A549 (cell line): ENCODE measurements at regions not wholly inside any gene's neighbourhood (a gene's known extent, or its start where the extent isn't known, plus 50 kb on each side); places are given as distances from the start of the nearest gene placed in this dataset.

ENCODE experiments used
- ATAC-seq, 2 experiments: fragments of 200-7000 bp in 1 of 2; fragments of >200 bp in 1 of 2; cut with Nextera tagmentation in 1 of 2; cut with Tn5 transposase in 1 of 2; 3 replicates each; pipeline versions ENCODE4 v1.8.0 to v1.9.1; 2018 to 2020; ENCODE audit warnings: mild to moderate bottlenecking in 1 of 2, moderate library complexity in 1 of 2
- CTCF ChIA-PET: fragments of 300-600 bp; sonication (Branson Sonifier 250); formaldehyde crosslinking; extraction: SDS; loops from one replicate; lab custom pipeline; 2021; ENCODE audit warnings: antibody characterized with exemption, inconsistent platforms; lab: Yijun Ruan, JAX
- POLR2A ChIA-PET: fragments of 350-600 bp; formaldehyde crosslinking; extraction: SDS; loops from one replicate; lab custom pipeline; 2021; ENCODE audit warnings: antibody characterized with exemption, inconsistent platforms; lab: Yijun Ruan, JAX
- DNase-seq, 2 experiments: peaks; one replicate each; pipeline versions ENCODE4 v3.0.0 to v3.0.0-alpha.2; 2011 to 2016; ENCODE audit warnings: low read depth in 1 of 2, low spot score in 1 of 2
- FAIRE-seq: peaks from 2 replicates; lab custom pipeline; 2011; peaks lifted over from hg19 to GRCh38; lab: Jason Lieb, UNC
- H3K27ac ChIP-seq, 2 experiments: fragments of >200 bp; sonication (Bioruptor Twin); formaldehyde crosslinking; 3 replicates each; pipeline ENCODE4 v1.5.1; 2016 to 2017
- H3K4me1 ChIP-seq: fragments of >200 bp; sonication (Bioruptor Twin); formaldehyde crosslinking; 3 replicates; pipeline ENCODE4 v1.6.1; 2016
- H3K4me2 ChIP-seq: fragments of >200 bp; sonication (Bioruptor Twin); formaldehyde crosslinking; 3 replicates; pipeline ENCODE4 v1.6.1; 2016
- H3K4me3 ChIP-seq: fragments of >200 bp; sonication (Bioruptor Twin); formaldehyde crosslinking; 3 replicates; pipeline ENCODE4 v1.5.1; 2016
- H3K9me3 ChIP-seq: fragments of >200 bp; sonication (Bioruptor Twin); formaldehyde crosslinking; 3 replicates; pipeline ENCODE4 v1.6.1; 2016
- CBX2 ChIP-seq: fragments of 200-600 bp; sonication (generic); IDR thresholded peaks from 2 replicates; pipeline ENCODE4 v1.6.1; 2016; ENCODE audit warnings: low read depth, mild to moderate bottlenecking, borderline replicate concordance
- CEBPB ChIP-seq, 2 experiments: fragments of >200 bp in 1 of 2; sonication (Bioruptor Twin) in 1 of 2; formaldehyde crosslinking in 1 of 2; IDR thresholded peaks; 2 replicates each; pipeline ENCODE4 v1.6.1; 2012 to 2016
- CHD4 ChIP-seq: fragments of 200-600 bp; sonication (generic); IDR thresholded peaks from 2 replicates; pipeline ENCODE4 v1.6.1; 2016; ENCODE audit warnings: antibody characterized with exemption, mild to moderate bottlenecking, borderline replicate concordance
- CTCF ChIP-seq: fragments of >200 bp; sonication (Bioruptor Twin); formaldehyde crosslinking; IDR thresholded peaks from 3 replicates; pipeline ENCODE4 v1.5.1; 2016
- ESRRA ChIP-seq: fragments of 150-350 bp; IDR thresholded peaks from 2 replicates; pipeline ENCODE4 v1.6.1; 2014; ENCODE audit warnings: mild to moderate bottlenecking, low read length, borderline replicate concordance
- GATA3 ChIP-seq: IDR thresholded peaks from 2 replicates; pipeline ENCODE4 v1.6.1; 2012; ENCODE audit warnings: borderline replicate concordance
- HDAC2 ChIP-seq: fragments of 200-600 bp; sonication (generic); IDR thresholded peaks from 2 replicates; pipeline ENCODE4 v1.6.1; 2016
- HMGXB4 ChIP-seq: fragments of 250-450 bp; sonication (Bioruptor Pico); IDR thresholded peaks from 2 replicates; pipeline ENCODE4 v1.5.0; 2021; ENCODE audit warnings: mild to moderate bottlenecking, moderate library complexity, borderline replicate concordance
- JUN ChIP-seq, 2 experiments: fragments of >200 bp; sonication (Bioruptor Twin); formaldehyde crosslinking; IDR thresholded peaks; 2 replicates in 1 of 2; 3 replicates in 1 of 2; pipeline ENCODE4 v1.6.1; 2016 to 2017
- MAFK ChIP-seq: fragments of 450-650 bp; IDR thresholded peaks from 2 replicates; pipeline ENCODE4 v1.6.1; 2014; ENCODE audit not compliant: partially characterized antibody
- NPAS2 ChIP-seq: fragments of 250-450 bp; sonication (Bioruptor Pico); IDR thresholded peaks from 2 replicates; pipeline ENCODE4 v1.8.0; 2022; ENCODE audit warnings: mild to moderate bottlenecking, moderate library complexity, borderline replicate concordance
- NR3C1 ChIP-seq: fragments of >200 bp; sonication (Bioruptor Twin); formaldehyde crosslinking; IDR thresholded peaks from 3 replicates; pipeline ENCODE4 v1.6.1; 2017
- POLR2AphosphoS2 ChIP-seq: conservative IDR thresholded peaks from 2 replicates; pipeline ENCODE4 v1.6.1; 2012; ENCODE audit warnings: low read length, improper control_type of control experiment, inconsistent platforms
- RAD21 ChIP-seq, 2 experiments: fragments of >200 bp in 1 of 2; sonication (Bioruptor Twin) in 1 of 2; formaldehyde crosslinking in 1 of 2; IDR thresholded peaks in 1 of 2; conservative IDR thresholded peaks in 1 of 2; 2 replicates in 1 of 2; 3 replicates in 1 of 2; pipeline ENCODE4 v1.6.1; 2012 to 2018; ENCODE audit warnings: inconsistent platforms in 1 of 2
- RARB ChIP-seq: fragments of 250-450 bp; sonication (Bioruptor Pico); IDR thresholded peaks from 2 replicates; pipeline ENCODE4 v1.8.0; 2021; ENCODE audit warnings: mild to moderate bottlenecking, moderate library complexity
- RCOR1 ChIP-seq: fragments of 150-350 bp; IDR thresholded peaks from 2 replicates; pipeline ENCODE4 v1.6.1; 2014; ENCODE audit warnings: antibody characterized with exemption, low read length, low read depth
- RNF2 ChIP-seq: fragments of 200-600 bp; sonication (generic); IDR thresholded peaks from 2 replicates; pipeline ENCODE4 v1.6.1; 2016; ENCODE audit warnings: low read depth, mild to moderate bottlenecking, antibody characterized with exemption, moderate library complexity, borderline replicate concordance
- SMC3 ChIP-seq: fragments of >200 bp; sonication (Bioruptor Twin); formaldehyde crosslinking; IDR thresholded peaks from 3 replicates; pipeline ENCODE4 v1.6.1; 2018; ENCODE audit warnings: inconsistent platforms
- TP53 ChIP-seq: fragments of 250-450 bp; sonication (Bioruptor Pico); IDR thresholded peaks from 2 replicates; pipeline ENCODE4 v1.5.0; 2021; ENCODE audit warnings: mild to moderate bottlenecking, moderate library complexity
- USF2 ChIP-seq: fragments of 450-650 bp; IDR thresholded peaks from 2 replicates; pipeline ENCODE4 v1.6.1; 2014; ENCODE audit warnings: antibody characterized with exemption
- ZNF302 ChIP-seq: fragments of 250-450 bp; sonication (Bioruptor Pico); IDR thresholded peaks from 2 replicates; pipeline ENCODE4 v1.9.0; 2021; ENCODE audit warnings: inconsistent platforms, mild to moderate bottlenecking, moderate library complexity
- ZSCAN20 ChIP-seq: fragments of 250-450 bp; sonication (Bioruptor Pico); IDR thresholded peaks from 2 replicates; pipeline ENCODE4 v1.8.0; 2022; ENCODE audit warnings: mild to moderate bottlenecking, moderate library complexity
- WGBS: methylation state at CpG from one replicate; pipeline ENCODE4 v1.1.6; 2017; ENCODE audit errors: missing lambda C conversion rate; 5-methylcytosine and 5-hydroxymethylcytosine counted together

- no peak for FAIRE-seq
These were observed 91.7 kb upstream of the FAM169A start for GRCh38 chr5:74957906-74958305.

GRCh38 chr5:74957029-74957784 is 91.0 kb upstream of the FAM169A start:
- no peak for TF ChIP-seq JUN (IDR thresholded peaks at IDR 0.05)
- no peak for TF ChIP-seq CEBPB (IDR thresholded peaks at IDR 0.05)
- no peak for TF ChIP-seq RCOR1
- no peak for TF ChIP-seq RNF2
- no peak for TF ChIP-seq TP53 (CRISPR knock-in tag)
- TF ChIP-seq ESRRA = no peak
- TF ChIP-seq RARB (CRISPR knock-in tag) = no peak
- no peak for TF ChIP-seq CBX2
- TF ChIP-seq ZNF302 (CRISPR knock-in tag) = no peak
- no peak for TF ChIP-seq HMGXB4 (CRISPR knock-in tag)
- no peak for TF ChIP-seq CHD4
- no peak for TF ChIP-seq NPAS2
- 77% methylated on average over 5 of the region's 5 CpGs for WGBS
- no peak overlapping the region for H3K27ac ChIP-seq
- CTCF ChIA-PET = interaction anchor here (1.1 kb wide), 1 partner anchor 93 kb away, joined by 4 read pairs; no protein-coding TSS in a partner anchor
- no peak overlapping the region for H3K4me3 ChIP-seq
- no peaks in the 10 kb centered on the region for H3K9me3 ChIP-seq
- DNase-seq = no peak
- FAIRE-seq = no peak
- POLR2A ChIA-PET = no interaction called here
- no peak overlapping the region for H3K4me2 ChIP-seq
- H3K4me1 ChIP-seq = peaks cover 8% of the 10 kb centered on the region; the same call in 1 of the 3 replicates
- ATAC-seq = no peak

More at GRCh38 chr5:74957906-74958305, 91.7 kb upstream of the FAM169A start:
- no peak overlapping the region for H3K4me2 ChIP-seq
- no peaks in the 10 kb centered on the region for H3K9me3 ChIP-seq
- ChIA-PET POLR2A (no interaction called here), CTCF (interaction anchor here (1.1 kb wide), 1 partner anchor 92 kb away, joined by 4 read pairs; no protein-coding TSS in a partner anchor)
- no peak overlapping the region for H3K4me3 ChIP-seq
- WGBS = 45% methylated on average over 3 of the region's 3 CpGs
- TF ChIP-seq GATA3 = no peak
- TF ChIP-seq POLR2AphosphoS2 = no peak
- no peak for TF ChIP-seq USF2
- TF ChIP-seq JUN (IDR thresholded peaks at IDR 0.05) = no peak
- TF ChIP-seq NR3C1 = no peak
- TF ChIP-seq MAFK = no peak
- peaks cover 8% of the 10 kb centered on the region; the same call in 1 of the 3 replicates for H3K4me1 ChIP-seq
- ATAC-seq = no peak
- H3K27ac ChIP-seq = no peak overlapping the region
- no peak for DNase-seq

- Histone ChIP-seq H3K9me3 (no peaks in the 10 kb centered on the region), H3K4me3 (no peak overlapping the region), H3K4me2 (no peak overlapping the region), H3K27ac (no peak overlapping the region), H3K4me1 (peaks cover 8% of the 10 kb centered on the region; the same call in 1 of the 3 replicates)
- FAIRE-seq (no peak), ATAC-seq (no peak), DNase-seq (no peak)
- TF ChIP-seq SMC3 (no peak), USF2 (no peak), CBX2 (no peak), POLR2AphosphoS2 (no peak), RNF2 (no peak), ZSCAN20 (CRISPR knock-in tag) (no peak), HDAC2 (no peak), RAD21 (conservative IDR thresholded peaks at IDR 0.05 in 1 of 2, IDR thresholded peaks at IDR 0.05 in 1 of 2) (no peak), CTCF (no peak), NR3C1 (no peak)
- ChIA-PET POLR2A (no interaction called here), CTCF (no interaction called here)
- 94% methylated on average over 4 of the region's 4 CpGs for WGBS
These were observed 90.1 kb upstream of the FAM169A start for GRCh38 chr5:74956278-74956677.
